Thyroid gland (tissue), 4 donors: ENCODE measurements at regions not wholly inside any gene's neighbourhood (a gene's known extent, or its start where the extent isn't known, plus 50 kb on each side); places are given as distances from the start of the nearest gene placed in this dataset.

ENCODE experiments used
- POLR2A ChIP-seq, 2 donors: fragments of 450-650 bp; IDR thresholded peaks; one replicate each; pipeline ENCODE4 v1.6.1; 2017; ENCODE audit warnings: antibody characterized with exemption in 2 of 2, mild to moderate bottlenecking in 2 of 2, moderate library complexity in 1 of 2
- TF ChIP-seq, protein P1 (sequence below), 6 experiments: fragments of 200-600 bp in 3 of 6; fragments of 450-650 bp in 3 of 6; sonication (generic) in 3 of 6; IDR thresholded peaks; one replicate each; pipeline ENCODE4 v1.5.1; 2016 to 2019; ENCODE audit warnings: antibody characterized with exemption in 6 of 6, mild to moderate bottlenecking in 2 of 6, inconsistent platforms in 1 of 6, moderate library complexity in 1 of 6

GRCh38 chr5:171586436-171586835 lies 167.0 kb downstream of the FGF18 start:
- TF ChIP-seq, protein P1, sequence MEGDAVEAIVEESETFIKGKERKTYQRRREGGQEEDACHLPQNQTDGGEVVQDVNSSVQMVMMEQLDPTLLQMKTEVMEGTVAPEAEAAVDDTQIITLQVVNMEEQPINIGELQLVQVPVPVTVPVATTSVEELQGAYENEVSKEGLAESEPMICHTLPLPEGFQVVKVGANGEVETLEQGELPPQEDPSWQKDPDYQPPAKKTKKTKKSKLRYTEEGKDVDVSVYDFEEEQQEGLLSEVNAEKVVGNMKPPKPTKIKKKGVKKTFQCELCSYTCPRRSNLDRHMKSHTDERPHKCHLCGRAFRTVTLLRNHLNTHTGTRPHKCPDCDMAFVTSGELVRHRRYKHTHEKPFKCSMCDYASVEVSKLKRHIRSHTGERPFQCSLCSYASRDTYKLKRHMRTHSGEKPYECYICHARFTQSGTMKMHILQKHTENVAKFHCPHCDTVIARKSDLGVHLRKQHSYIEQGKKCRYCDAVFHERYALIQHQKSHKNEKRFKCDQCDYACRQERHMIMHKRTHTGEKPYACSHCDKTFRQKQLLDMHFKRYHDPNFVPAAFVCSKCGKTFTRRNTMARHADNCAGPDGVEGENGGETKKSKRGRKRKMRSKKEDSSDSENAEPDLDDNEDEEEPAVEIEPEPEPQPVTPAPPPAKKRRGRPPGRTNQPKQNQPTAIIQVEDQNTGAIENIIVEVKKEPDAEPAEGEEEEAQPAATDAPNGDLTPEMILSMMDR (IDR thresholded peaks at IDR 0.05): no peak
- TF ChIP-seq POLR2A (IDR thresholded peaks at IDR 0.05): no peak
